ENCODE measurements at regions not wholly inside any gene's neighbourhood (a gene's known extent, or its start where the extent isn't known, plus 50 kb on each side); places are given as distances from the start of the nearest gene placed in this dataset.

DNA sequence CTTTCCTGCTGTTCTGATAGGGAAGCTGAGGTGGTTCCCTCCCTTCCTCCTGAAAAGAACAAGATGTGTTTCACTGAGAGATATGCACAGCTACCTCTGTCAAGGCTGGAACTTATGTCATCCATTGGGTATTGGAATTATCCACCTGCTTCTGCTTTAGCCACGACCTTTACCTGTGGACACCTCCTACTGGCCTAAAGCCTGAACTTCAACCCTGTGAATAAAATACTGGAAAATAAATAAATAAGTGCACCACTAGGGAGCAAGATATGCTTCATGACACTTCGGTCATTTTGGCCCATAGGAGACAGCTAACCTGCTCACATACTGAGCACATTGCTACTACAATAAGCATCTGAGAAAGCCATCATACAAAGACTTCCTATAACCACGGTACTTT lies 419.9 kb upstream of the NWD2 start:
- TF ChIP-seq POLR2A (IDR thresholded peaks at IDR 0.05; ENCODE audit: low read length) (no peak), GATA1 (IDR thresholded peaks at IDR 0.05; ENCODE audit: low read depth, low read length) (no peak)
